Thoracic aorta (tissue), 2 donors: ENCODE measurements at regions not wholly inside any gene's neighbourhood (a gene's known extent, or its start where the extent isn't known, plus 50 kb on each side); places are given as distances from the start of the nearest gene placed in this dataset.

Experiments used
- ATAC-seq: fragments of 150-250 bp; one replicate; pipeline ENCODE4 v1.8.0; 2017; ENCODE audit warnings: low read depth; ENCODE audit not compliant: insufficient number of reproducible peaks, low FRiP score
- DNase-seq: peaks from one replicate; pipeline ENCODE4 v3.0.0-alpha.2; 2020; ENCODE audit warnings: low spot score
- H3K27ac ChIP-seq, 2 donors: fragments of 200-600 bp; sonication (generic); 1 replicate in 1 of 2; 2 replicates in 1 of 2; pipeline ENCODE4 v1.5.1; 2016; ENCODE audit warnings: mild to moderate bottlenecking in 2 of 2, moderate library complexity in 2 of 2
- H3K27me3 ChIP-seq: fragments of 200-600 bp; sonication (generic); replicated peaks from 2 replicates; pipeline ENCODE4 v1.6.0; 2016; ENCODE audit warnings: mild to moderate bottlenecking; ENCODE audit not compliant: insufficient read depth
- H3K36me3 ChIP-seq: fragments of 200-600 bp; sonication (generic); one replicate; pipeline ENCODE4 v1.5.1; 2016
- H3K4me1 ChIP-seq, 2 donors: fragments of 200-600 bp; sonication (generic); 1 replicate in 1 of 2; 2 replicates in 1 of 2; pipeline versions ENCODE4 v1.5.1 to v1.6.0; 2016; ENCODE audit warnings: low read depth in 2 of 2, mild to moderate bottlenecking in 1 of 2; ENCODE audit not compliant: control insufficient read depth in 1 of 2
- H3K4me3 ChIP-seq: fragments of 200-600 bp; sonication (generic); 2 replicates; pipeline ENCODE4 v1.5.1; 2016; ENCODE audit warnings: mild to moderate bottlenecking
- H3K9me3 ChIP-seq: fragments of 200-600 bp; sonication (generic); 2 replicates; pipeline ENCODE4 v1.5.1; 2016
- CTCF ChIP-seq: fragments of 200-600 bp; sonication (generic); IDR thresholded peaks from one replicate; pipeline ENCODE4 v1.5.1; 2019; ENCODE audit warnings: antibody characterized with exemption

GRCh38 chr19:30738047-30738446, 365.9 kb downstream of the ZNF536 start:
- H3K27ac ChIP-seq, result no peak overlapping the region
- no peak for TF ChIP-seq CTCF
- H3K4me1 ChIP-seq, result no peaks in the 10 kb centered on the region
- no peak overlapping the region for H3K4me3 ChIP-seq
- DNase-seq, result no peak
- H3K9me3 ChIP-seq, result no peaks in the 10 kb centered on the region
- H3K27me3 ChIP-seq, result no peaks in the 10 kb centered on the region
- no peak for ATAC-seq
- H3K36me3 ChIP-seq, result no peaks in the 10 kb centered on the region

- no peak for TF ChIP-seq CTCF
- Histone ChIP-seq H3K36me3 (no peaks in the 10 kb centered on the region), H3K27me3 (no peaks in the 10 kb centered on the region), H3K9me3 (no peaks in the 10 kb centered on the region), H3K4me1 (no peaks in the 10 kb centered on the region), H3K27ac (no peak overlapping the region), H3K4me3 (no peak overlapping the region)
- DNase-seq (no peak), ATAC-seq (no peak)
Observed at GRCh38 chr19:30734669-30735068, 362.5 kb downstream of the ZNF536 start.

- no peaks in the 10 kb centered on the region for H3K9me3 ChIP-seq
Observed at GRCh38 chr19:30733826-30734550, 361.8 kb downstream of the ZNF536 start.

GRCh38 chr19:30731591-30731990, 359.4 kb downstream of the ZNF536 start:
- Histone ChIP-seq H3K9me3 (no peaks in the 10 kb centered on the region), H3K4me3 (no peak overlapping the region), H3K27ac (no peak overlapping the region), H3K4me1 (no peaks in the 10 kb centered on the region), H3K27me3 (no peaks in the 10 kb centered on the region), H3K36me3 (no peaks in the 10 kb centered on the region)
- ATAC-seq (no peak), DNase-seq (no peak)
- no peak for TF ChIP-seq CTCF

More at GRCh38 chr19:30733826-30734550, 361.8 kb downstream of the ZNF536 start:
- ATAC-seq, result no peak
- Histone ChIP-seq H3K4me3 (no peak overlapping the region), H3K36me3 (no peaks in the 10 kb centered on the region), H3K27me3 (no peaks in the 10 kb centered on the region), H3K4me1 (no peaks in the 10 kb centered on the region), H3K27ac (no peak overlapping the region)
- TF ChIP-seq CTCF, result no peak
- no peak for DNase-seq

- Histone ChIP-seq H3K27ac (no peak overlapping the region), H3K4me3 (no peak overlapping the region), H3K36me3 (no peaks in the 10 kb centered on the region), H3K4me1 (no peaks in the 10 kb centered on the region), H3K27me3 (no peaks in the 10 kb centered on the region), H3K9me3 (no peaks in the 10 kb centered on the region)
- ATAC-seq, result no peak
- no peak for TF ChIP-seq CTCF
- DNase-seq, result no peak
Observed at GRCh38 chr19:30729451-30729850, 357.3 kb downstream of the ZNF536 start.
